Muscle of leg (tissue), 3 donors: ENCODE measurements at regions not wholly inside any gene's neighbourhood (a gene's known extent, or its start where the extent isn't known, plus 50 kb on each side); places are given as distances from the start of the nearest gene placed in this dataset.
"Not testable (repeated sequence)": the region's sequence is repeated elsewhere in the genome, so short reads cannot be mapped to it uniquely, and the experiment has no call there.

Experiments
- DNase-seq: peaks from one replicate; pipeline ENCODE4 v3.0.0; 2013
- H3K27ac ChIP-seq: one replicate; pipeline ENCODE4 v1.5.1; 2013; ENCODE audit warnings: mild to moderate bottlenecking, low read length, control low read depth
- H3K27me3 ChIP-seq: one replicate; pipeline ENCODE4 v1.6.1; 2013; ENCODE audit warnings: low read length; ENCODE audit not compliant: control insufficient read depth, insufficient read depth
- H3K36me3 ChIP-seq: one replicate; pipeline ENCODE4 v1.6.1; 2013; ENCODE audit warnings: low read length; ENCODE audit not compliant: control insufficient read depth, insufficient read depth
- H3K4me1 ChIP-seq: one replicate; pipeline ENCODE4 v1.6.1; 2013; ENCODE audit warnings: low read length; ENCODE audit not compliant: control insufficient read depth, insufficient read depth
- H3K4me3 ChIP-seq: one replicate; pipeline ENCODE4 v1.5.1; 2013; ENCODE audit warnings: low read length, control low read depth
- H3K9me3 ChIP-seq: replicated peaks from 2 replicates; pipeline ENCODE4 v1.6.1; 2013; ENCODE audit warnings: low read depth, low read length; ENCODE audit not compliant: control insufficient read depth
- WGBS: methylation state at CpG from one replicate; pipeline ENCODE4 v1.1.5; 2013; ENCODE audit warnings: missing lambda C conversion rate; ENCODE audit not compliant: insufficient coverage; 5-methylcytosine and 5-hydroxymethylcytosine counted together

GRCh38 chr5:171540865-171541264 lies 121.4 kb downstream of the FGF18 start:
- Histone ChIP-seq H3K36me3 (no peaks in the 10 kb centered on the region), H3K4me3 (no peak overlapping the region), H3K27ac (peak overlapping the region; percentile 3), H3K4me1 (peaks cover 37% of the 10 kb centered on the region), H3K27me3 (peaks cover 4% of the 10 kb centered on the region), H3K9me3 (no peaks in the 10 kb centered on the region)
- DNase-seq = no peak
- 82% methylated on average over 3 of the region's 5 CpGs for WGBS

GRCh38 chr5:171541341-171541776 lies 121.9 kb downstream of the FGF18 start:
- peaks cover 4% of the 10 kb centered on the region for H3K27me3 ChIP-seq
- no peak overlapping the region for H3K4me3 ChIP-seq
- WGBS = 73% methylated on average over 12 of the region's 13 CpGs
- H3K9me3 ChIP-seq = no peaks in the 10 kb centered on the region
- H3K27ac ChIP-seq = no peak overlapping the region
- DNase-seq = peak; percentile 73
- H3K36me3 ChIP-seq = no peaks in the 10 kb centered on the region
- peaks cover 38% of the 10 kb centered on the region for H3K4me1 ChIP-seq

GRCh38 chr5:171542525-171543140 lies 123.2 kb downstream of the FGF18 start:
- 38% methylated on average over 9 of the region's 15 CpGs for WGBS
- no peak overlapping the region for H3K27ac ChIP-seq
- peak; percentile 62 for DNase-seq
- no peaks in the 10 kb centered on the region for H3K9me3 ChIP-seq
- peaks cover 38% of the 10 kb centered on the region for H3K4me1 ChIP-seq
- no peak overlapping the region for H3K4me3 ChIP-seq
- H3K27me3 ChIP-seq = peaks cover 4% of the 10 kb centered on the region
- H3K36me3 ChIP-seq = no peaks in the 10 kb centered on the region

GRCh38 chr5:171543148-171543815 lies 123.8 kb downstream of the FGF18 start:
- H3K27ac ChIP-seq = peak overlapping the region; percentile 35

GRCh38 chr5:171544913-171545765 lies 125.7 kb downstream of the FGF18 start:
- Histone ChIP-seq H3K36me3 (no peaks in the 10 kb centered on the region), H3K4me1 (peaks cover 46% of the 10 kb centered on the region), H3K27me3 (peaks cover 4% of the 10 kb centered on the region), H3K27ac (peak overlapping the region; percentile 42), H3K4me3 (no peak overlapping the region), H3K9me3 (no peaks in the 10 kb centered on the region)
- 59% methylated on average over 11 of the region's 17 CpGs for WGBS
- peak; percentile 82 for DNase-seq

More at GRCh38 chr5:171543148-171543815, 123.8 kb downstream of the FGF18 start:
- 56% methylated on average over 8 of the region's 13 CpGs for WGBS
- peaks cover 4% of the 10 kb centered on the region for H3K27me3 ChIP-seq
- no peaks in the 10 kb centered on the region for H3K36me3 ChIP-seq
- no peaks in the 10 kb centered on the region for H3K9me3 ChIP-seq
- DNase-seq = peak; percentile 66
- peaks cover 38% of the 10 kb centered on the region for H3K4me1 ChIP-seq
- no peak overlapping the region for H3K4me3 ChIP-seq

- WGBS = 24% methylated on average over 7 of the region's 8 CpGs
- Histone ChIP-seq H3K27me3 (no peaks in the 10 kb centered on the region), H3K27ac (peak overlapping the region; percentile 78), H3K4me1 (peaks cover 20% of the 10 kb centered on the region), H3K9me3 (no peaks in the 10 kb centered on the region), H3K4me3 (no peak overlapping the region), H3K36me3 (no peaks in the 10 kb centered on the region)
- peak; percentile 87 for DNase-seq
Measured at GRCh38 chr5:171549274-171549673, 129.8 kb downstream of the FGF18 start.

- H3K4me3 ChIP-seq, H3K4me1 ChIP-seq, H3K9me3 ChIP-seq, H3K36me3 ChIP-seq, H3K27me3 ChIP-seq, H3K27ac ChIP-seq, DNase-seq: not testable (repeated sequence)
- WGBS = 100% methylated on average over 2 of the region's 7 CpGs
Measured at GRCh38 chr5:171553817-171554216, 134.4 kb downstream of the FGF18 start.

- 80% methylated on average over 6 of the region's 6 CpGs for WGBS
- H3K9me3 ChIP-seq = no peaks in the 10 kb centered on the region
- no peak overlapping the region for H3K4me3 ChIP-seq
- no peak for DNase-seq
- peaks cover 4% of the 10 kb centered on the region for H3K27me3 ChIP-seq
- no peaks in the 10 kb centered on the region for H3K36me3 ChIP-seq
- no peak overlapping the region for H3K27ac ChIP-seq
- H3K4me1 ChIP-seq = no peaks in the 10 kb centered on the region
Measured at GRCh38 chr5:171555160-171555559, 135.7 kb downstream of the FGF18 start.

- Histone ChIP-seq H3K4me3 (no peak overlapping the region), H3K4me1 (no peaks in the 10 kb centered on the region), H3K27me3 (peaks cover 2% of the 10 kb centered on the region), H3K9me3 (no peaks in the 10 kb centered on the region), H3K27ac (no peak overlapping the region), H3K36me3 (no peaks in the 10 kb centered on the region)
- no peak for DNase-seq
- no CpG with 5 or more reads among the region's 3 CpGs for WGBS
Measured at GRCh38 chr5:171562822-171563221, 143.4 kb downstream of the FGF18 start.

- H3K4me1 ChIP-seq = peaks cover 5% of the 10 kb centered on the region
- no peak for DNase-seq
- H3K4me3 ChIP-seq = no peak overlapping the region
- H3K27ac ChIP-seq = no peak overlapping the region
- WGBS = no CpG with 5 or more reads among the region's 1 CpG
- no peaks in the 10 kb centered on the region for H3K27me3 ChIP-seq
- peaks cover 3% of the 10 kb centered on the region for H3K9me3 ChIP-seq
- H3K36me3 ChIP-seq = no peaks in the 10 kb centered on the region
Measured at GRCh38 chr5:171568389-171568788, 148.9 kb downstream of the FGF18 start.
